ENCODE measurements at regions not wholly inside any gene's neighbourhood (a gene's known extent, or its start where the extent isn't known, plus 50 kb on each side); places are given as distances from the start of the nearest gene placed in this dataset.
A peak's percentile ranks its signal among the peaks of the same experiment; 100 is the strongest.

DNA sequence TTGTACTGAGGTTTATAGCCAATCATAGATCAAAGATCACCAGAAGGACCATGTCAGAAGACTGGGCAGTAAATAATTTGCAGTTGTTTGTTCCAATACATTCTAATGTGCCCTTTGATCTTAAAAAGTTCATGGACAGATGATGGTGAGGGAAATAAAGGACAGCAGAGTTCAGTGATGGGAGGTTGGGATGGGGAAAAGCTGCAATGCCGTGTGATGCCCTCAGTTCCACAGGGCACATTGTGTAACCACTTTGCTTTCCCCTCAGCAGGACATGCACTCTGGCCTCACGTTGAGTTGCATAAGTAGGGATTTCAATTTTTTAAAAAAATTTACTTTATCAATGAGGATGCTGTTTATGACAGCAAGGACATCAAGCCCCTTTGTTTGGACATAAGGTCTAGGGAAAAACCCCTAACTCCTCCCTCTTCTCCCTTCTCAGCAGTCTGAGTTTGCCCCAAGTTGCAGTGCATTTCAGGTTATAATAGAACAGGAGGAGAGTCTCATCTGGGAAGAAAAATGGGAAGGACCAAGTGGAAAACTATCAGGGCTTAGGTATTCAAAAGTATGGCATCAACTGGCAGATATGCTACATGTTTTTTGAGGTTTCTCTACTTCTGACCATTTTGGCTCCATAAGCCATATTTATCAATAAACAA is 83.1 kb upstream of the TMED7 start:
- FAIRE-seq (no peak), ATAC-seq (peak; percentile 96), DNase-seq (ENCODE audit: low spot score) (peak; percentile 16)
- Histone ChIP-seq H3K79me2 (ENCODE audit: insufficient read depth, low read length) (no peaks in the 10 kb centered on the region), H3K4me3 (replicated peaks in 1 of 3; ENCODE audit: insufficient read depth in 1 of 3, low read depth in 2 of 3, low read length in 3 of 3) (no peak overlapping the region), H3K4me2 (ENCODE audit: low read depth, low read length) (no peak overlapping the region), H3K36me3 (replicated peaks in 1 of 2; ENCODE audit: control insufficient read depth in 1 of 2, insufficient read depth in 2 of 2, low read length in 2 of 2) (no peaks in the 10 kb centered on the region), H3K27me3 (ENCODE audit: control insufficient read depth in 1 of 2, insufficient read depth in 2 of 2, low read length in 2 of 2) (no peaks in the 10 kb centered on the region), H4K20me1 (ENCODE audit: insufficient read depth, low read length) (no peaks in the 10 kb centered on the region), H2AFZ (ENCODE audit: low read length) (no peak overlapping the region), H3K4me1 (ENCODE audit: insufficient read depth, low read length) (peaks cover 19% of the 10 kb centered on the region), H3K27ac (ENCODE audit: extremely low read length, insufficient read depth, low read length) (peak overlapping the region; percentile 43), H3K9ac (ENCODE audit: insufficient read depth, low read depth, low read length) (no peak overlapping the region), H3K9me3 (ENCODE audit: low read length) (no peaks in the 10 kb centered on the region)
- intact Hi-C loops (cut with micrococcal nuclease; ENCODE audit: unreplicated experiment) (no loop called here), in situ Hi-C loops (cut with HindIII; ENCODE audit: extremely low pct_ligation_motif_present, low pct_unique_long_range_greater_than_20kb) (no loop called here)
- CTCF ChIA-PET (ENCODE audit: low intra/inter-chr PET ratio, low total read pairs), result no interaction called here
- no TSS peak for BruUV-seq (replicated peaks)
- POLR2A ChIA-PET, result no interaction called here
- 4% methylated on average over 2 of the region's 2 CpGs for WGBS (ENCODE audit: low lambda C conversion rate)
- TF ChIP-seq POGZ (CRISPR knock-in tag; IDR thresholded peaks at IDR 0.05) (no peak), HOXD1 (CRISPR knock-in tag; IDR thresholded peaks at IDR 0.05) (no peak), ZNF10 (CRISPR knock-in tag; IDR thresholded peaks at IDR 0.05; ENCODE audit: borderline replicate concordance, low read depth) (no peak), ELF1 (CRISPR knock-in tag; IDR thresholded peaks at IDR 0.05) (no peak), NFE2 (CRISPR knock-in tag; IDR thresholded peaks at IDR 0.05) (no peak), HDAC1 (CRISPR knock-in tag; IDR thresholded peaks at IDR 0.05) (peak; percentile 51; the same call in 1 of the 2 replicates), HDAC6 (IDR thresholded peaks at IDR 0.05; ENCODE audit: low read depth, low read length) (no peak), ESRRA (CRISPR knock-in tag; IDR thresholded peaks at IDR 0.05; ENCODE audit: low read depth) (no peak), KMT2A (CRISPR knock-in tag; IDR thresholded peaks at IDR 0.05) (no peak), ZNF564 (CRISPR knock-in tag; IDR thresholded peaks at IDR 0.05) (no peak), ZNF547 (CRISPR knock-in tag; IDR thresholded peaks at IDR 0.05) (no peak), FOXA3 (CRISPR knock-in tag; IDR thresholded peaks at IDR 0.05) (no peak), ZNF263 (CRISPR knock-in tag; IDR thresholded peaks at IDR 0.05) (no peak), ZNF337 (CRISPR knock-in tag; IDR thresholded peaks at IDR 0.05; ENCODE audit: borderline replicate concordance, low read depth) (no peak), PHF8 (CRISPR knock-in tag; IDR thresholded peaks at IDR 0.05) (no peak)
- TF ChIP-seq, protein P1, sequence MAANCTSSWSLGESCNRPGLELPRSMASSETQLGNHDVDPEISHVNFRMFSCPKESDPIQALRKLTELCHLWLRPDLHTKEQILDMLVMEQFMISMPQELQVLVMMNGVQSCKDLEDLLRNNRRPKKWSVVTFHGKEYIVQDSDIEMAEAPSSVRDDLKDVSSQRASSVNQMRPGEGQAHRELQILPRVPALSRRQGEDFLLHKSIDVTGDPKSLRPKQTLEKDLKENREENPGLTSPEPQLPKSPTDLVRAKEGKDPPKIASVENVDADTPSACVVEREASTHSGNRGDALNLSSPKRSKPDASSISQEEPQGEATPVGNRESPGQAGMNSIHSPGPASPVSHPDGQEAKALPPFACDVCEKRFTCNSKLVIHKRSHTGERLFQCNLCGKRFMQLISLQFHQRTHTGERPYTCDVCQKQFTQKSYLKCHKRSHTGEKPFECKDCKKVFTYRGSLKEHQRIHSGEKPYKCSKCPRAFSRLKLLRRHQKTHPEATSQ (CRISPR knock-in tag; IDR thresholded peaks at IDR 0.05; ENCODE audit: borderline replicate concordance), result no peak
- TF ChIP-seq, protein P2, sequence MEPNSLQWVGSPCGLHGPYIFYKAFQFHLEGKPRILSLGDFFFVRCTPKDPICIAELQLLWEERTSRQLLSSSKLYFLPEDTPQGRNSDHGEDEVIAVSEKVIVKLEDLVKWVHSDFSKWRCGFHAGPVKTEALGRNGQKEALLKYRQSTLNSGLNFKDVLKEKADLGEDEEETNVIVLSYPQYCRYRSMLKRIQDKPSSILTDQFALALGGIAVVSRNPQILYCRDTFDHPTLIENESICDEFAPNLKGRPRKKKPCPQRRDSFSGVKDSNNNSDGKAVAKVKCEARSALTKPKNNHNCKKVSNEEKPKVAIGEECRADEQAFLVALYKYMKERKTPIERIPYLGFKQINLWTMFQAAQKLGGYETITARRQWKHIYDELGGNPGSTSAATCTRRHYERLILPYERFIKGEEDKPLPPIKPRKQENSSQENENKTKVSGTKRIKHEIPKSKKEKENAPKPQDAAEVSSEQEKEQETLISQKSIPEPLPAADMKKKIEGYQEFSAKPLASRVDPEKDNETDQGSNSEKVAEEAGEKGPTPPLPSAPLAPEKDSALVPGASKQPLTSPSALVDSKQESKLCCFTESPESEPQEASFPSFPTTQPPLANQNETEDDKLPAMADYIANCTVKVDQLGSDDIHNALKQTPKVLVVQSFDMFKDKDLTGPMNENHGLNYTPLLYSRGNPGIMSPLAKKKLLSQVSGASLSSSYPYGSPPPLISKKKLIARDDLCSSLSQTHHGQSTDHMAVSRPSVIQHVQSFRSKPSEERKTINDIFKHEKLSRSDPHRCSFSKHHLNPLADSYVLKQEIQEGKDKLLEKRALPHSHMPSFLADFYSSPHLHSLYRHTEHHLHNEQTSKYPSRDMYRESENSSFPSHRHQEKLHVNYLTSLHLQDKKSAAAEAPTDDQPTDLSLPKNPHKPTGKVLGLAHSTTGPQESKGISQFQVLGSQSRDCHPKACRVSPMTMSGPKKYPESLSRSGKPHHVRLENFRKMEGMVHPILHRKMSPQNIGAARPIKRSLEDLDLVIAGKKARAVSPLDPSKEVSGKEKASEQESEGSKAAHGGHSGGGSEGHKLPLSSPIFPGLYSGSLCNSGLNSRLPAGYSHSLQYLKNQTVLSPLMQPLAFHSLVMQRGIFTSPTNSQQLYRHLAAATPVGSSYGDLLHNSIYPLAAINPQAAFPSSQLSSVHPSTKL (CRISPR knock-in tag; IDR thresholded peaks at IDR 0.05), result peak; percentile 54
- TF ChIP-seq, protein P3, sequence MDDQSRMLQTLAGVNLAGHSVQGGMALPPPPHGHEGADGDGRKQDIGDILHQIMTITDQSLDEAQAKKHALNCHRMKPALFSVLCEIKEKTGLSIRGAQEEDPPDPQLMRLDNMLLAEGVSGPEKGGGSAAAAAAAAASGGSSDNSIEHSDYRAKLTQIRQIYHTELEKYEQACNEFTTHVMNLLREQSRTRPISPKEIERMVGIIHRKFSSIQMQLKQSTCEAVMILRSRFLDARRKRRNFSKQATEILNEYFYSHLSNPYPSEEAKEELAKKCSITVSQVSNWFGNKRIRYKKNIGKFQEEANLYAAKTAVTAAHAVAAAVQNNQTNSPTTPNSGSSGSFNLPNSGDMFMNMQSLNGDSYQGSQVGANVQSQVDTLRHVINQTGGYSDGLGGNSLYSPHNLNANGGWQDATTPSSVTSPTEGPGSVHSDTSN (CRISPR knock-in tag; IDR thresholded peaks at IDR 0.05; ENCODE audit: borderline replicate concordance), result no peak
- TF ChIP-seq, protein P4, sequence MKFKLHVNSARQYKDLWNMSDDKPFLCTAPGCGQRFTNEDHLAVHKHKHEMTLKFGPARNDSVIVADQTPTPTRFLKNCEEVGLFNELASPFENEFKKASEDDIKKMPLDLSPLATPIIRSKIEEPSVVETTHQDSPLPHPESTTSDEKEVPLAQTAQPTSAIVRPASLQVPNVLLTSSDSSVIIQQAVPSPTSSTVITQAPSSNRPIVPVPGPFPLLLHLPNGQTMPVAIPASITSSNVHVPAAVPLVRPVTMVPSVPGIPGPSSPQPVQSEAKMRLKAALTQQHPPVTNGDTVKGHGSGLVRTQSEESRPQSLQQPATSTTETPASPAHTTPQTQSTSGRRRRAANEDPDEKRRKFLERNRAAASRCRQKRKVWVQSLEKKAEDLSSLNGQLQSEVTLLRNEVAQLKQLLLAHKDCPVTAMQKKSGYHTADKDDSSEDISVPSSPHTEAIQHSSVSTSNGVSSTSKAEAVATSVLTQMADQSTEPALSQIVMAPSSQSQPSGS (CRISPR knock-in tag; IDR thresholded peaks at IDR 0.05), result no peak

Measured in HepG2 (cell line).